Uterus (tissue), 3 donors: ENCODE measurements at regions not wholly inside any gene's neighbourhood (a gene's known extent, or its start where the extent isn't known, plus 50 kb on each side); places are given as distances from the start of the nearest gene placed in this dataset.
"Not testable (repeated sequence)": the region's sequence is repeated elsewhere in the genome, so short reads cannot be mapped to it uniquely, and the experiment has no call there.

Experiments
- DNase-seq, 2 donors: peaks; one replicate each; pipeline ENCODE4 v3.0.0-alpha.2; 2019 to 2020
- H3K27ac ChIP-seq, 2 donors: fragments of 200-600 bp; sonication (generic); 1 replicate in 1 of 2; 2 replicates in 1 of 2; pipeline ENCODE4 v1.5.1; 2016 to 2018
- H3K27me3 ChIP-seq, 2 donors: fragments of 200-600 bp; sonication (generic); one replicate each; pipeline ENCODE4 v1.5.1; 2018 to 2019; ENCODE audit warnings: control low read depth in 1 of 2
- H3K36me3 ChIP-seq, 2 donors: fragments of 200-600 bp; sonication (generic); one replicate each; pipeline ENCODE4 v1.5.1; 2019; ENCODE audit warnings: control low read depth in 1 of 2
- H3K4me1 ChIP-seq, 2 donors: fragments of 200-600 bp; sonication (generic); one replicate each; pipeline ENCODE4 v1.5.1; 2018 to 2019; ENCODE audit warnings: control low read depth in 1 of 2
- H3K4me3 ChIP-seq, 2 donors: fragments of 200-600 bp; sonication (generic); 1 replicate in 1 of 2; 2 replicates in 1 of 2; pipeline ENCODE4 v1.5.1; 2018 to 2019; ENCODE audit warnings: mild to moderate bottlenecking in 1 of 2
- H3K9me3 ChIP-seq, 2 donors: fragments of 200-600 bp; sonication (generic); one replicate each; pipeline ENCODE4 v1.5.1; 2019; ENCODE audit warnings: control low read depth in 1 of 2
- CTCF ChIP-seq, 4 experiments: fragments of 200-600 bp in 2 of 4; fragments of 450-650 bp in 2 of 4; sonication (generic) in 2 of 4; IDR thresholded peaks; one replicate each; pipeline ENCODE4 v1.5.1; 2016 to 2019; ENCODE audit warnings: antibody characterized with exemption in 4 of 4, mild to moderate bottlenecking in 2 of 4, moderate library complexity in 1 of 4
- POLR2A ChIP-seq, 2 donors: fragments of 450-650 bp; IDR thresholded peaks; one replicate each; pipeline ENCODE4 v1.6.1; 2016; ENCODE audit warnings: antibody characterized with exemption in 2 of 2, mild to moderate bottlenecking in 1 of 2, moderate library complexity in 1 of 2
- intact Hi-C: fragments of 100-400 bp; cut with DNase I; formaldehyde crosslinking; loops from one replicate; pipeline ENCODE4 v1.15.1; 2023; ENCODE audit warnings: low total_unique reads
- donor health status: DM: yes; HTN: yes; CAD: no.

DNA sequence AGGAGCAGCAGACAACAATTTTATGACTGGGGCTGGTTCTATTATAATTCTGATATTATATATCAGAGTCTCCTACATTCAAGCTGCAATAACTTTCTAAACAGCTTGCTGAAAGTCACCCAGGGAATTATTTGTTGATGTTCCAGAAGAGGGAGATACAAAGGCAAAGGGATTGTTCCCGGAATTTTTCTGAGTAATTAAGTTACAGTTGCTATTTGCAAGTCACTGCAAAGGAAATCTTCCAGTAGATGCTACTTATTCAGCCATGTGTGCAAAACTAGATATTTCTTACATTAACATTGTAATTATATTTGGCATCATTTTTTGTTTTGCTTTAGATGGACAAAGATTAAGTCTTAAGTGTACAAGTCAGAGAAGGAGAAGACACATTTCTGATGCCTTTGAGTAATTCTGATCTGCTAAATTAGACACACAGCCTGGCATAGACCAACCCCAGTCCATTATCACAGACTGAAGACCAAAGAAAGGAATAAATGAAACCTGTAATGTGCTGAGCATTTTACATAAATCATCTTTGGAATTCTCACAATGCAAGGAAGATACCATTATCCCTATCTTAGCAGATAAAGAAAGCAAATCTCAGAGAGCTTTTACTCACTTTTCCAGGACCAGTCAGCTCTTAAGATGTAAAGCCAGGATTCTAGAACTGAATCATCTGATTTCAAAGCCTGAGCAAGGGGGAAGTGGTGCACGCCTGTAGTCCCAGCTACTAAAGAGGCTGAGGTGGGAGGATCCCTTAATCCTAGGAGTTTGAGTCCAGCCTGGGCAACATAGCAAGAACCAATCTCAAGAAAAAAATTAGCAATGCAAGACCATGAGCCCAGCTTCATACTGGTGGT is 62.6 kb upstream of the AKAP12 start:
- no peaks in the 10 kb centered on the region for H3K4me1 ChIP-seq
- no peaks in the 10 kb centered on the region for H3K27me3 ChIP-seq
- TF ChIP-seq CTCF (IDR thresholded peaks at IDR 0.05), result no peak
- no peak for DNase-seq
- H3K9me3 ChIP-seq, result no peaks in the 10 kb centered on the region
- intact Hi-C loops, result no loop called here
- H3K36me3 ChIP-seq, result no peaks in the 10 kb centered on the region
- no peak overlapping the region for H3K4me3 ChIP-seq
- H3K27ac ChIP-seq, result no peak overlapping the region

DNA sequence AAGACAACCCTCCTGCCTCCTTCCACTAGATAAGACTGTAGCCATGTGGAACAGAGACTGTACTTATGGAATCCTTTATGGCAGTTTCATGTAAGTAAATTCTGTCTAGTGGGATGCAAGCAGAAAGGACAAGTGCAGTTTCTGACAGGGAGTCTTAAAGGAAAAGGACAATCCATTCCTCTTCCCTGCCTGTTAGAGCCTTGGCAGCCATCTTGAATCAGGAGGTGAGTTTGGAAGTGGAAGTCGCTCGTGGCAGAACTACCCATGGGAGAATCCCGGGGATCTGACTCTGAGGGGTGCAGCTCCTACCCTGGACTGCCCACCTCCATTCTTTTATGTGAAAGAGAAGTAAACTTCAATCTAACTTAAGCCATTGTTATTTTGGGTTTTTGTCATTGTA is 61.4 kb upstream of the AKAP12 start:
- no peaks in the 10 kb centered on the region for H3K4me1 ChIP-seq
- H3K9me3 ChIP-seq, result no peaks in the 10 kb centered on the region
- H3K27ac ChIP-seq, result no peak overlapping the region
- no peak for DNase-seq
- TF ChIP-seq CTCF (IDR thresholded peaks at IDR 0.05) (no peak), POLR2A (IDR thresholded peaks at IDR 0.05) (no peak)
- intact Hi-C loops, result no loop called here
- H3K36me3 ChIP-seq, result no peaks in the 10 kb centered on the region
- no peaks in the 10 kb centered on the region for H3K27me3 ChIP-seq
- no peak overlapping the region for H3K4me3 ChIP-seq

DNA sequence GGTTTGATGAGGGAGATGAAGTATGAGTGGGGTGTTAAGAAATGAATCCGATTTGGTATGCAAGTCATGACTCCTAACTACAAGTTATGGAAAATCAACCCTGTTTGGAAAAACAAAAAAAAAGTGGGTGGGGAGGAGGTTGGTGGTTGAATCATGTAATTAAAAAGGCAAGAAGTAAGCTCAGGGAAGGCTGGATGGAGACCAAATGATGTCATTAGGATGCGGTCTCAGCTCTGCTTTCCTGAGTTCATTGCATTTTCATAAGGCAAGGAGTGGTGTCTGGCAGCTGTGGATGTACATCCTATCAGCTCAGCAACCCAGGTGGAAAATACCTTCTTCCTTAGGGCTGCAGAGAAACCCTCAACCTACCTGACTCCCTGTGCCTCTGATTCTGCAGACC is 60.4 kb upstream of the AKAP12 start:
- Histone ChIP-seq H3K9me3 (no peaks in the 10 kb centered on the region), H3K4me3 (no peak overlapping the region), H3K4me1 (no peaks in the 10 kb centered on the region), H3K36me3 (no peaks in the 10 kb centered on the region), H3K27me3 (no peaks in the 10 kb centered on the region), H3K27ac (no peak overlapping the region)
- intact Hi-C loops, result no loop called here
- TF ChIP-seq CTCF (IDR thresholded peaks at IDR 0.05), result no peak
- no peak for TF ChIP-seq POLR2A (IDR thresholded peaks at IDR 0.05)
- no peak for DNase-seq

GRCh38 chr6:151180330-151181048 is 59.3 kb upstream of the AKAP12 start:
- H3K27ac ChIP-seq, result no peak overlapping the region
- no peaks in the 10 kb centered on the region for H3K4me1 ChIP-seq
- no peak overlapping the region for H3K4me3 ChIP-seq
- H3K36me3 ChIP-seq, result no peaks in the 10 kb centered on the region
- DNase-seq, result no peak
- TF ChIP-seq CTCF (IDR thresholded peaks at IDR 0.05) (no peak), POLR2A (IDR thresholded peaks at IDR 0.05) (no peak)
- H3K9me3 ChIP-seq, result no peaks in the 10 kb centered on the region
- no peaks in the 10 kb centered on the region for H3K27me3 ChIP-seq
- intact Hi-C loops, result no loop called here

DNA sequence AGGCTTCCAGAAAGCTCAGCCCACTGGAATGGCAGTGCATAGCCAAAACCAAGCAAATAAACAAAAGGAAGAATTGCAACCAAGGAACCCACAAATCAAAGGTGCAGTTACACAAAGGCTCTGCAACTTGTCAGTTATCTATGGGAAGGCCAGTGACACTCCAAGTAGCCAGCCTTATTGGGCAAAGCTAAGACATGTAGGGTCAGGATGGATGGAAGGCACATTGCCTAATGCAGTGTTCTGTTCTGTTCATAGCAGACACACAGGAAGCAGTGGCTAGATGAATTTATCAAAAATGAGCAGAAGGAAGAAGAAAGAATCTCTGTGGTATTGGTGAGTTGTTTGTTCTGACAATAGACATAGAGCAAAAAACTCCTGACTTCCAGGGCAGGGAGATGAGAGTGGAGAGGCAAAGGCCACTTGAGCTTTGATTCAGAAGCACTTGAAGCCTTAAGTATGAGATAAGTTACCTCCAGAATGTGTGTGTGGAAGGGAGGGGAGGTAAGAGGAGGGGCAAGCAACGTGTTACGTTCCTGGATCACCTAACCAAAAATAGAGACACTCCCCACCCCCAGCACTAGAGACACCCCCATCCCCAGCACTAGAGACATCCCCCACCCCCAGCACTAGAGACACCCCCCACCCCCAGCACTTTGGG is 57.9 kb upstream of the AKAP12 start:
- no peak for TF ChIP-seq POLR2A (IDR thresholded peaks at IDR 0.05)
- no peak for TF ChIP-seq CTCF (IDR thresholded peaks at IDR 0.05)
- Histone ChIP-seq H3K36me3 (no peaks in the 10 kb centered on the region), H3K27me3 (no peaks in the 10 kb centered on the region), H3K4me3 (no peak overlapping the region), H3K9me3 (no peaks in the 10 kb centered on the region), H3K27ac (no peak overlapping the region), H3K4me1 (no peaks in the 10 kb centered on the region)
- DNase-seq, result no peak
- intact Hi-C loops, result no loop called here

GRCh38 chr6:151182958-151183357 is 56.8 kb upstream of the AKAP12 start:
- H3K9me3 ChIP-seq, H3K27me3 ChIP-seq, H3K4me1 ChIP-seq, H3K4me3 ChIP-seq, DNase-seq, intact Hi-C loops, H3K27ac ChIP-seq, H3K36me3 ChIP-seq: not testable (repeated sequence)
